Calu3 (cell line): ENCODE measurements at regions not wholly inside any gene's neighbourhood (a gene's known extent, or its start where the extent isn't known, plus 50 kb on each side); places are given as distances from the start of the nearest gene placed in this dataset.

Experiments used
- BruUV-seq: library from RNA; stranded (reverse); fragments of 400-500 nt; replicated peaks from 2 replicates; lab custom pipeline; 2021; lab: Mats Ljungman, UMichigan
- CTCF ChIA-PET: fragments of 300-600 bp; sonication (Branson Sonifier 250); formaldehyde crosslinking; loops from one replicate; lab custom pipeline; 2022; ENCODE audit warnings: antibody characterized with exemption; lab: Charles Lee
- DNase-seq: peaks from one replicate; pipeline ENCODE4 v3.0.0; 2022
- H3K27ac Mint-ChIP-seq: one replicate; pipeline ENCODE4 v1.8.0; 2022; ENCODE audit warnings: mixed read lengths; ENCODE audit not compliant: unreplicated experiment
- H3K27me3 Mint-ChIP-seq: one replicate; pipeline ENCODE4 v1.8.0; 2022; ENCODE audit warnings: mixed read lengths; ENCODE audit not compliant: unreplicated experiment
- H3K36me3 Mint-ChIP-seq: one replicate; pipeline ENCODE4 v1.8.0; 2022; ENCODE audit warnings: mild to moderate bottlenecking, moderate library complexity, mixed read lengths; ENCODE audit not compliant: insufficient read depth, unreplicated experiment
- H3K4me1 Mint-ChIP-seq: one replicate; pipeline ENCODE4 v1.8.0; 2022; ENCODE audit warnings: mild to moderate bottlenecking, low read depth, mixed read lengths; ENCODE audit not compliant: unreplicated experiment
- H3K4me3 Mint-ChIP-seq: one replicate; pipeline ENCODE4 v1.8.0; 2022; ENCODE audit warnings: mild to moderate bottlenecking, low read depth, moderate library complexity, mixed read lengths; ENCODE audit not compliant: unreplicated experiment
- H3K9me3 Mint-ChIP-seq: one replicate; pipeline ENCODE4 v1.8.0; 2022; ENCODE audit warnings: low read depth, mixed read lengths; ENCODE audit not compliant: unreplicated experiment
- CTCF ChIP-seq: fragments of 200-600 bp; IDR thresholded peaks from one replicate; pipeline ENCODE4 v1.8.0; 2022; ENCODE audit warnings: antibody characterized with exemption; ENCODE audit not compliant: unreplicated experiment
- intact Hi-C: fragments of 100-400 bp; cut with micrococcal nuclease; formaldehyde crosslinking; loops from one replicate; pipeline ENCODE4 v1.10.0; 2022; ENCODE audit not compliant: unreplicated experiment

GRCh38 chrX:117752745-117753144, 363.9 kb downstream of the KLHL13 start:
- Mint-ChIP-seq H3K27me3 (no peaks in the 10 kb centered on the region), H3K4me1 (no peaks in the 10 kb centered on the region), H3K4me3 (no peak overlapping the region), H3K9me3 (peaks cover 15% of the 10 kb centered on the region), H3K36me3 (no peaks in the 10 kb centered on the region), H3K27ac (no peak overlapping the region)
- CTCF ChIA-PET, result no interaction called here
- BruUV-seq, result no TSS peak
- DNase-seq, result no peak
- intact Hi-C loops, result no loop called here
- TF ChIP-seq CTCF, result no peak

DNA sequence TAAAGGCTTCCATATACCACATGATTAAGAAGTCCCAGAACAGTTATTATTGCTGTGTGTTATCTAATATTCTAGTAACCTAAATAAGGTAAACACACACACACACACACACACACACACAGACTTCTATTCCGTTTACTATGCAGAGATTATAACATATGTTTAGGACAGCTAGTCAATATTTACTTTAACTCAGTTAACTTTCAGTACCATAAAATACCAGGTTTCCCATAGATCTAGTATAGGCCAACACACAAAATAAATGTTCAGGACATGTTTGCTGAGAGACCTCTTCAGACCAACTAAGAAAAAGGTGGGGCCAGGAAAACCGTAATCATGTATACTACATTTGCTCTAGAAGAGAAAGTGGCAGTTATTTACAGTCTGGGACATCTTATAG, 365.5 kb downstream of the KLHL13 start:
- DNase-seq, result no peak
- Mint-ChIP-seq H3K4me3 (no peak overlapping the region), H3K36me3 (no peaks in the 10 kb centered on the region), H3K27me3 (no peaks in the 10 kb centered on the region), H3K27ac (no peak overlapping the region), H3K4me1 (no peaks in the 10 kb centered on the region), H3K9me3 (peaks cover 19% of the 10 kb centered on the region)
- CTCF ChIA-PET, result no interaction called here
- intact Hi-C loops, result no loop called here
- TF ChIP-seq CTCF, result no peak
- no TSS peak for BruUV-seq

DNA sequence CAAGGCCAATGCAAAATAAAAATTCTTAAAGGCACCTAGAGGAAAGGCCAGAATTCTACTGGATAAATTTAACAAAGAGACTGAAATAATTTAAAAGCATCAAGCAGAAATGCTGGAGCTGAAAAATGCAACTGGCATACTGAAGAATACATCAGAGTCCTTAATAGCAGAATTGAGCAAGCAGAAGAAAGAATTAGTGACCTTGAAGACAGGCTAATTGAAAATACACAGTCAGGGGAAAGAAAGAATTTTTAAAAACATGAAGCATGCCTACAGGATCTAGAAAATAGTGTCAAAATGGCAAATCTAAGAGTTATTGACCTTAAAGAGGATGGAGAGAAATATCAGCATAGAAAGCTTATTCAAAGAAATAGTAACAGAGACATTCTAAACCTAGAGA, 371.7 kb downstream of the KLHL13 start:
- DNase-seq, result no peak
- BruUV-seq, result no TSS peak
- TF ChIP-seq CTCF, result no peak
- no peak overlapping the region for H3K4me3 Mint-ChIP-seq
- no peaks in the 10 kb centered on the region for H3K4me1 Mint-ChIP-seq
- no peaks in the 10 kb centered on the region for H3K27me3 Mint-ChIP-seq
- H3K36me3 Mint-ChIP-seq, result no peaks in the 10 kb centered on the region
- intact Hi-C loops, result no loop called here
- peaks cover 11% of the 10 kb centered on the region for H3K9me3 Mint-ChIP-seq
- CTCF ChIA-PET, result no interaction called here
- no peak overlapping the region for H3K27ac Mint-ChIP-seq

DNA sequence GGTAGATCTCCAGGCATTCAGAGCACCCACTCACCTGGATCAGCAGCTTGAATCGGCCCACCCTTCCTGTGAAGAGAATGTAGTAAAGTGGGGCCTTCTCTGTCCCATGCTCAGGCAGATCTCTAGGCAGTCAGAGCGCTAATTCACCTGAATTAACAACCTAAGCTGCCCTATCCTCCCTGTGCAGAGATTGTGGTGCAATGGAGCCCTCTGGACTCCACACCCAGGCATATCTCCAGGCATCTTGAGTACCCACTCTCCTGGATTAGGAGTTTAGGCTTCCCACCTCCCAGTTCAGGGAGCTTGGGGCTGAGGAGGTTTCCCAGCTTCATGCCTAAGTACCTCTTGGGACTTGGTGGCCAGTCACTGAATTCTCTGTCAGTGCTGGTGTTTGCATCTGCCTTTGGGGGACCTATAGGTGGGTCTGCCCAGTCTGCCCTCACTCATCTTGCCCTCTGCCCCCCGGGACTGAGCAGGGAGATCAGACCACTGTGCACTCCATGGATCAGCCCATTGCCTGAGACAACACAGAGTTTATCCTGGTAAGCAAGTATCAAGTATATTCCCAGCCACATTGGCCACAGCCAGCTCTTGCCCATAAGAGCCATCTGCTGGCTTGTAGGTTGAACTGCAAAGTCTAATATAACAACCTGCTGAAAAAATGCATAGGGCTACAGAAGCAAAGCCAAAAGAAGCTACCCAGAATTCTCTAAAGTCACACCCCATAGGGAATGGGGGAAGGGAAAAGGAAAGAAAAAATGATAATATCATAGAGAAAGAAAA, 372.9 kb downstream of the KLHL13 start:
- H3K9me3 Mint-ChIP-seq, result peaks cover 7% of the 10 kb centered on the region

More for the DNA sequence above, 372.9 kb downstream of the KLHL13 start:
- Mint-ChIP-seq H3K27ac (no peak overlapping the region), H3K36me3 (no peaks in the 10 kb centered on the region), H3K27me3 (no peaks in the 10 kb centered on the region), H3K4me3 (no peak overlapping the region), H3K4me1 (no peaks in the 10 kb centered on the region)
- BruUV-seq, result no TSS peak
- TF ChIP-seq CTCF, result no peak
- intact Hi-C loops, result no loop called here
- no peak for DNase-seq
- CTCF ChIA-PET, result no interaction called here
